Stomach (tissue), 4 donors: ENCODE measurements at regions not wholly inside any gene's neighbourhood (a gene's known extent, or its start where the extent isn't known, plus 50 kb on each side); places are given as distances from the start of the nearest gene placed in this dataset.

Experiments used
- POLR2A ChIP-seq, 4 donors: fragments of 450-650 bp; IDR thresholded peaks; one replicate each; pipeline ENCODE4 v1.6.1; 2016; ENCODE audit warnings: antibody characterized with exemption in 4 of 4, control low read depth in 2 of 4, mild to moderate bottlenecking in 1 of 4, moderate library complexity in 1 of 4
- TF ChIP-seq, protein P1 (sequence below), 7 experiments: fragments of 450-650 bp in 4 of 7; fragments of 200-600 bp in 3 of 7; sonication (generic) in 3 of 7; IDR thresholded peaks; one replicate each; pipeline ENCODE4 v1.5.1; 2016 to 2019; ENCODE audit warnings: antibody characterized with exemption in 7 of 7, control low read depth in 2 of 7, mild to moderate bottlenecking in 1 of 7

GRCh38 chr4:12993923-12994322 lies 490.2 kb downstream of the RAB28 start:
- TF ChIP-seq, protein P1, sequence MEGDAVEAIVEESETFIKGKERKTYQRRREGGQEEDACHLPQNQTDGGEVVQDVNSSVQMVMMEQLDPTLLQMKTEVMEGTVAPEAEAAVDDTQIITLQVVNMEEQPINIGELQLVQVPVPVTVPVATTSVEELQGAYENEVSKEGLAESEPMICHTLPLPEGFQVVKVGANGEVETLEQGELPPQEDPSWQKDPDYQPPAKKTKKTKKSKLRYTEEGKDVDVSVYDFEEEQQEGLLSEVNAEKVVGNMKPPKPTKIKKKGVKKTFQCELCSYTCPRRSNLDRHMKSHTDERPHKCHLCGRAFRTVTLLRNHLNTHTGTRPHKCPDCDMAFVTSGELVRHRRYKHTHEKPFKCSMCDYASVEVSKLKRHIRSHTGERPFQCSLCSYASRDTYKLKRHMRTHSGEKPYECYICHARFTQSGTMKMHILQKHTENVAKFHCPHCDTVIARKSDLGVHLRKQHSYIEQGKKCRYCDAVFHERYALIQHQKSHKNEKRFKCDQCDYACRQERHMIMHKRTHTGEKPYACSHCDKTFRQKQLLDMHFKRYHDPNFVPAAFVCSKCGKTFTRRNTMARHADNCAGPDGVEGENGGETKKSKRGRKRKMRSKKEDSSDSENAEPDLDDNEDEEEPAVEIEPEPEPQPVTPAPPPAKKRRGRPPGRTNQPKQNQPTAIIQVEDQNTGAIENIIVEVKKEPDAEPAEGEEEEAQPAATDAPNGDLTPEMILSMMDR (IDR thresholded peaks at IDR 0.05): no peak
- no peak for TF ChIP-seq POLR2A (IDR thresholded peaks at IDR 0.05)
